RWPE1 (cell line): ENCODE measurements at regions not wholly inside any gene's neighbourhood (a gene's known extent, or its start where the extent isn't known, plus 50 kb on each side); places are given as distances from the start of the nearest gene placed in this dataset.

Source experiments
- CTCF ChIA-PET: fragments of 350-600 bp; sonication (Branson Sonifier 250); formaldehyde crosslinking; extraction: SDS; loops from one replicate; lab custom pipeline; 2021; lab: Yijun Ruan, JAX
- POLR2A ChIA-PET: fragments of 400-600 bp; formaldehyde crosslinking; extraction: SDS; loops from one replicate; lab custom pipeline; 2020; ENCODE audit warnings: antibody characterized with exemption; ENCODE audit not compliant: low non-redundant PET; lab: Yijun Ruan, JAX
- DNase-seq: peaks from one replicate; pipeline ENCODE4 v3.0.0; 2012; ENCODE audit warnings: low spot score
- H3K27ac ChIP-seq: fragments of 450-650 bp; 2 replicates; pipeline ENCODE4 v1.5.1; 2017
- CTCF ChIP-seq: fragments of 450-650 bp; conservative IDR thresholded peaks from 2 replicates; pipeline ENCODE4 v1.5.1; 2017; ENCODE audit warnings: low read depth, mild to moderate bottlenecking

- no peak for TF ChIP-seq CTCF
- ChIA-PET CTCF (interaction anchor here (1.0 kb wide), 1 partner anchor 12 kb away, joined by 3 read pairs; no protein-coding TSS in a partner anchor), POLR2A (no interaction called here)
Measured at GRCh38 chr7:34390103-34390502, 267.9 kb upstream of the NPSR1 start.

GRCh38 chr7:34392972-34393371 is 265.0 kb upstream of the NPSR1 start:
- ChIA-PET POLR2A (no interaction called here), CTCF (no interaction called here)
- no peak for DNase-seq
- TF ChIP-seq CTCF = no peak
- no peak overlapping the region for H3K27ac ChIP-seq

More at GRCh38 chr7:34390103-34390502, 267.9 kb upstream of the NPSR1 start:
- DNase-seq = no peak
- H3K27ac ChIP-seq = no peak overlapping the region

GRCh38 chr7:34396437-34397064 is 261.5 kb upstream of the NPSR1 start:
- no peak for DNase-seq
- H3K27ac ChIP-seq = no peak overlapping the region
- POLR2A ChIA-PET = no interaction called here
- CTCF ChIA-PET = no interaction called here
- TF ChIP-seq CTCF = no peak

GRCh38 chr7:34401776-34402175 is 256.2 kb upstream of the NPSR1 start:
- POLR2A ChIA-PET = no interaction called here
- CTCF ChIA-PET = interaction anchor here (1.0 kb wide), 2 partner anchors 11 to 81 kb away, joined by 3 to 4 read pairs; no protein-coding TSS in a partner anchor
- no peak for DNase-seq
- no peak overlapping the region for H3K27ac ChIP-seq
- no peak for TF ChIP-seq CTCF

GRCh38 chr7:34406848-34407530 is 251.0 kb upstream of the NPSR1 start:
- H3K27ac ChIP-seq = no peak overlapping the region
- no peak for TF ChIP-seq CTCF
- ChIA-PET POLR2A (no interaction called here), CTCF (no interaction called here)
- no peak for DNase-seq

GRCh38 chr7:34407586-34407985 is 250.4 kb upstream of the NPSR1 start:
- ChIA-PET CTCF (no interaction called here), POLR2A (no interaction called here)
- TF ChIP-seq CTCF = no peak
- H3K27ac ChIP-seq = no peak overlapping the region
- DNase-seq = no peak
